ENCODE measurements at regions not wholly inside any gene's neighbourhood (a gene's known extent, or its start where the extent isn't known, plus 50 kb on each side); places are given as distances from the start of the nearest gene placed in this dataset.
A peak's percentile ranks its signal among the peaks of the same experiment; 100 is the strongest.

DNA sequence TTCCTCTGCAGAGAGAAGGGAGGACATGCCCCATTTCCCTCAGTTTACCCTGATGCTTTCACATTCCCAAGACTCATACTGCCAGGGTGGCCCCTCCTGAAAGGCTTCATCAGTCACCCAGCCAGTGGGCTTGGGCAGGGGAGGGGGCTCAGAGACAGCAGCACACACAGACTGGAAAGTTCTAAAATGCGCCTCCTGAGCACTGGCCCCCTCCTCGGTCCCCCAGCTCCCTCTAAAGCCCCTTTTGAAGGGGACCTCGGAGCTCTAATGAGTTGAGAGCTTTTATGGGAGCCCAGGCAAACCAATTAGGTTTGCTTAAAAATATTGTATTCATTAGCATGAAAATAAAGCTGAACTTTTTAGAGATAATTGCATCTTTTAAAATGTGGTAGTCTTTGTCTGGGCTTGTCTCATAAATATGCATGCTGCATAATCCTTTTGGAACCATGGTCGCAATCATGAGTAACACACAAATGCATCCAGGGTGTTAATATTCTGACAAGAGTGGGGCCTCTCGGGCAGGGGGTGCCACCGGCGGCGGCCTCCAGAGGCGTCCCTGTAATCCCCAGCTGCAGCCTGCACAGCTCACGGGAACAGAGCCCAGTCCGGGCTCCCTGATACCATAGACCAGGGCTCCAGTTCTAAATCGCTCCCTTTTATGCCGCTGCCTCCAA, 78.5 kb downstream of the RPLP1 start:
- peak; percentile 9 for DNase-seq

DNA sequence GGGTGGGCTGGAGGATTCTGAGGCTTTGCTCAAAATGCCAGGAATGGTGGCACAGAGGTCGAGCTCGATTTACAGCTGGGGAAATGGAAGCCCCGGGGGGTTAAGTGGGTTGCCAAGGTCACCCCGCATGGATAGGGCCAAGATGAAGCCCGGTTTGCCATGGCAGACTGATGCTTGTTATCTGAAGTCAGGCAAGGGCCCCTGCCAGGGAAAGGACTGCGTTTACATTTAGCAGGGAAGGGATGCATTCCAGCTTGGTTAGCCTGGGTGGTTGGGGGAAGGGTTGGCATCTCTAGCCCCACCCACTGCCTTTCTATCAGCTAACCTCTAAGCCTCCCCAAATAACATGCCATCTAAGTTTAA, 79.0 kb downstream of the RPLP1 start:
- no peak for DNase-seq

DNA sequence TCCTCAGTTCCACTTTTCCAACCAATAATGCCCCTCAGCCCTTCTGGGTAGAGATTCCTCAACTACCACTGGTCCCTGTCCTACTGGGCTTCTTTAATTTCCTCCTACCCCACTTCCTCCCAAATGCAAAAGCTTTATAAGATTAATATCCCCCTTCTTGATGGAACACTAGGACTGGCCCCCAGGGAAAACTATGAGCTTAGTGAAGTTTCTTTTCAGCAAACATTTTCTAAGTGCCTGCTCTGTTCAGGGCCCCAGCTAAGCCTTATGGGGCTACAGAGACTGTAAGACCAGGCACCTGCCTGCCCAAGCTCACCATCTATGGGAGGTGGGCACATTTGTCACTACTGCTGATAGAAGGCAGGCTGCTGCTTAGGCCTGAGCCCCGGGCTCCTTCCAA, 79.4 kb downstream of the RPLP1 start:
- DNase-seq, result no peak

DNA sequence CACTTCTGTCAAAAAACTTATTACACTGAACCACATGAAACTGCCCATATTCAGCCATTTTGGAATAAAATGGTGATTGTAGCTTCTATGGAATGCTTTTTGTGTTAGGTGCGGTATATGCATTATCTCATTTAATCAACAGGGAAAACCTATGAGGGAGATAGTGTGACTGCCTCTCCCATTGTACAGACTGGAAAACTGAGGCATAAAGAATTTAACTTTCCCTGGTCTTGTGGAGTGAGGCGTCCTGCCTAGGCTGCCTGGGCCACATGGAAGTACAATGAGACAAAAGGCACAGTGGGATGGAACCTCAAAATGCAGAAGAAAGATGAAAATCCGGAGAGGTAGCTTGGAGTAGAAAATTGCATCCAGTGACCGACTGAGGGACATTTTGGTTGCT, 80.2 kb downstream of the RPLP1 start:
- no peak for DNase-seq

DNA sequence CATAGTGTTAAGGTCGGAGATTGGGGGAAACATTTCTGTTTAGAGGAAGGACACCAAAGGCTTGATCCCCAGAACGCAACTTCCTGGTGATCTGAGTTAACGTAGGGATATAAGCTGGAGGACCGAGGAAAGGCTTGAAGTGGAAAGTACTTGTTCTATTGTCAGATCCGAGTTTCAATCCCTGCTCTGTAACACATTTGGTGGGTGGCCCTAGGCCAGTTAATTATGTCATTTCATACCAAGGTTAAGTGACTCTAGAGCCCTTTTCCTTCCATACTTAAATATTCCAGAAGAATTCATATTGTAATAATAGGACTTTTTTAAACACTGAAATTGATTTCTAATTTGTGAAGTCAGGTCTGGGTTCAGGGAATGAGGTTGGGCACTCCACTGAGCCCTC, 80.9 kb downstream of the RPLP1 start:
- DNase-seq, result no peak

DNA sequence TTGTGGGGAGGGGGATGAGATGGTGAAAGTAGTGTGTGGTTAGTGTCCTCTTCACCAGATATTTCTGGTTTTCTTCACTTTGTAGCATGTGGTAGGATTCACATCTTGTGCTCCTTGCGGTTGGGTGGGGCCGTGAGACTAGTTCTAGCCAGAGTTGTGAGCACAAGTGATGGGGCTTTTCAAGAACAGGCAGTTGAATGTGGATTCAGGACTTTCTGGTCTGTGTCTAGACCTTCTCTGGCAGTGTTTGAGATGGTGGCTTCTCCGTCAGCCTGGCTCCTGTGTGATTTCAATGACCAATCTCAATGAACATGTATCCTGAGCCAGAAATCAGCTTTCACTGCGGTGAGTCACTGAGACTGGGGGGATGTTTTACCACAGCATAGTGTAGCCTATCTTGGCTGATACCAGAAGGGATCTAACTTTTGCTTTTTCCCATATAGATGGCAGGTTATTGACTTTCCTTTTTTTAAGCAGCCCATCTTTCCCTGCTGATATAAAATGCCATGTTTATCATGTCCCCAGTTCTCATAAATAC, 82.6 kb downstream of the RPLP1 start:
- DNase-seq, result peak; percentile 80

DNA sequence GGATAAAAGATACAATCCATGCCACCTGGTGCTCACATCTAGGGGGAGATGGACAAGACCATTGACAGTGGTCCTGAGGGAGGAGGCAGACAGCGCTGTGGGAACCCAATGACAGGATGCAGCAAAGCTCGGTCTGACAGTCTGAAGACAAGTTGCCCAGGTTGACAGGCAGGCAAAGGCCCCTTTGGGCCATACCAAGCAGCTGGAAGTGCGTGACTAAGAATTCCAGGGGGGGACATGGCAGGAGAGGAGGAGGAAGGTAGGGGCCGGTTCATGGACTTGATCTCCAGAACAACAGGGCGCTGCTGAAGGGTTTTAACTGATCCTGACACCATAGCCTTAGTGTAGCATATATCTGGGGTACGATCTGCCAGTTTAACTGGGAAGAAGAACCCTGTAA, 83.4 kb downstream of the RPLP1 start:
- no peak for DNase-seq

DNA sequence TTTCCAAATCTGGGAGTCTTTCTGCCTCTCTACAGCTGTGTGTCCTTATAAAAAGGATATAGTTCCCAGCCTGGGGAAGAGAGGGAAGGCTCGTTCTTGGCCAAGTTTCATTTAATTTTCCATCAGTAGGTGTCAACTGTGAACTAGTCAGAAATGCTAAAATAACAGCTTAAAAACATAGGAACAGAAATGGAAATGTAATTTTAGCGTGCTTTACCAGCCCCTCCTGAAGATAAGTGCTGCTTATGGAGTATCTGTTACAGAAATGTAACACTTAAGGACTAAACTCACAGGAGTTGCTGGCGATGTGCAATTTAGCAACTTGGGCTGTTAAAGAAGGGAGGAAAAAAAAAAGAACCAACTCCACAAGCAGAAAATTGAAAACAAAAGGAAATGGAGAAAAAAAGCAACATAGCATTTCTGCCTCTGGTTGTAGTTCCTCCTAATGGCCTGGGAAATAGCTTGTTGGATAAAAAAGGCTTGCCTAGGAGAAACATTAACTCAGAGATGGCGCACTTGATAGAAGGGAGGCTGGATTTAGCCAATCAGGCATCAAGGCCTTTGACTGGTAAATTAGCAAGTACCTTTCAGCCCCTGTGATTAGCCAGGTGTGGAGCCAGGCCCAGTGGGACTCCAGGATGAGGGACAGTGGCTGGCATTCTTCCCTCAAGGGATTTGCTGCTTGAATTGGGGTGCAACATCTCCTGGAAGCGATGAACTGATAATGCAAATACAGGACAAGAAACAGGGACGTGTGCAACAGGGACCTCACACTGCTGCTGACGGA, 84.3 kb downstream of the RPLP1 start:
- no peak for DNase-seq

DNA sequence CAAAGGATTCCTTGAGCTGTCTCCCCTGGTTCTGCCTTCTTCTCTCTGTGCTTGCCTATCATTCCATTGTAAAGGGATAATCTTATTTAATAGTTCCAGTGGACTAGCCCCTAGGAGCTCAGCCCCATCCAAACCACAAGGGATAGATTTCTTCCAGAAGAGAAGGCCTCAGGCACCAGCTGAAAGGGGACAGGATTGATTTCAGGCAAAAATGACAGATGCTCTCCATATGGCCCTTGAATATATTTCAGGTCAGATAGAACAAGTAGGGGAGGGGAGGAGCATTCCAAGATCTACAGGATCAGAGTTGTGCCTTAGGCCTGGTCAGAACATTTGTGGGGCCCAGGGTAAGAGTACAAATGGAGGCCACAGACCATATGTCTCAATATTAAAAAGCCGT, 85.3 kb downstream of the RPLP1 start:
- no peak for DNase-seq

DNA sequence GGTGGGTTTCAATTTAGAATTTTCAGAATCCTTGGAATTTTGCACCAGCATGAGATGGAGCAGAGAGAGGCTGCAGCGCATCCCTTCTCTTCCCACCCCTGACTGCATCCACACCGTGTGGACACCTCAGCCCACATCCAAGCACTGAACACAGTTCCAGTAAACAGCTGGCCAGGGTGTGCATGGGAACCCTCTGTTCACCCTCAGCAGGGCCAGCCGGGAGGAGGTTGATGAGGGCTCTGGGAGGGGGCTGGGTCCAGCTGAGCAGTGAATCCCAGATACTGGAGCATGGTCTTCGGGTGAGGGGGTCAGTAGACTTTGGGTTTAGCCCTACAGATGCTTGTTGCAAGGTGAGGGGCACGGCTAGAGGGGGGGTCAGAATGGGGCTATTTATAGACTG, 85.8 kb downstream of the RPLP1 start:
- no peak for DNase-seq

DNA sequence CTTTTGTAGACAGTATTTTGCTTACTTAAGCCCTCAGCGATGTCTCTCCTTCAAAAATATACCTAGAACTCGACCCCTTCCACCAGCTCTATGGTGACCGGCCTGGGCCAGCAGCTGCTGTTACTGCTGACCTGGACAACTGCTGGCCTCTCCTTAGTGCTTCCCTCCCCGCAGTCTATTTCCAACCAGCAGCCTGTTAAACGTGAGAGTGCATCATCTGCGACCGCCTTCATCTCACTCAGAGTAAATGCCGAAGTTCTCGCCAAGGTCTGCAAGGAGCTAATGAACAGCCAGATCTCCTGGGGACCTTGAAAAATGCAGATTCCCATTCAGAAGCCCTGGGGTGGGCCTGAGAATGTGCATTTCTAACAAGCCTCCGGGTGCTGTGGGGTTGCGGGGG, 86.7 kb downstream of the RPLP1 start:
- no peak for DNase-seq

DNA sequence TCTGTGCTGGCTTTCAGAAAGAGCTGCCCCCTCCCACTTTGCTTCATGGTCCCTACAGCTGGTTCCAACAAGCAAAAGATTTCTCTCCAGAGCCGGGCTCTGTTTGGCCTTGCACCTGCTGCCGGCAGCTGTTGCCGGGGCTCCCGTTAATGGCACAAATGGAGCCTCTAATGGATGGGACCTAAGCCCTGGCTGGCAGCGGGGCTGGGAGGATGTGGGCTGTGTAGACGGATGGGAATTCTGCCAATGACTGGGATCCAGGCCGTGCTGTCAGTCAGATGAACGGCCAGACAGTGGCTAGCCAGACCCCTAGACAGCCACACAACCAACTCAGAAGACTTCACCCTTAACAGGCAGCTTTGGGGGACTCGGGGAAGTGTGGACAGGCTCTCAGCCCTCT, 88.0 kb downstream of the RPLP1 start:
- no peak for DNase-seq

DNA sequence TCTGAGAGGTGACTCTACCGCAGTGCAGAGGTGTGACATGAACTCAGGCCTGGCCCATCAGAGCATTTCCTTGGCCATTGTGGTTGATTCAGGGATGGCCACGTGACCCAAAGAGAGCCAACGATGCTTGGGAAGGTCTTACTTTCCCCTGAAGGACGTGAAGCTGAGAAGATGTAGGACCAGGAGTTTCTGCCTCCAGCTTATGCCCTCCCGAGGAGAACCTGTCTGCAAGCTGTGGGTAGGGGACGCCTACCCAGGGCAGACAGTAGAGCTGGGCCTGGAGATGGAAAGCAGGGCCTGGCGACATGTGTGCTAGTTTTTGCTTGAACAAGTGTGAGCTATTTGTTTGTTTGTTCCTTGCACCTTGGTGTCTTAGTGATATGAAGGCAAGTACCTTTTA, 89.4 kb downstream of the RPLP1 start:
- no peak for DNase-seq

DNA sequence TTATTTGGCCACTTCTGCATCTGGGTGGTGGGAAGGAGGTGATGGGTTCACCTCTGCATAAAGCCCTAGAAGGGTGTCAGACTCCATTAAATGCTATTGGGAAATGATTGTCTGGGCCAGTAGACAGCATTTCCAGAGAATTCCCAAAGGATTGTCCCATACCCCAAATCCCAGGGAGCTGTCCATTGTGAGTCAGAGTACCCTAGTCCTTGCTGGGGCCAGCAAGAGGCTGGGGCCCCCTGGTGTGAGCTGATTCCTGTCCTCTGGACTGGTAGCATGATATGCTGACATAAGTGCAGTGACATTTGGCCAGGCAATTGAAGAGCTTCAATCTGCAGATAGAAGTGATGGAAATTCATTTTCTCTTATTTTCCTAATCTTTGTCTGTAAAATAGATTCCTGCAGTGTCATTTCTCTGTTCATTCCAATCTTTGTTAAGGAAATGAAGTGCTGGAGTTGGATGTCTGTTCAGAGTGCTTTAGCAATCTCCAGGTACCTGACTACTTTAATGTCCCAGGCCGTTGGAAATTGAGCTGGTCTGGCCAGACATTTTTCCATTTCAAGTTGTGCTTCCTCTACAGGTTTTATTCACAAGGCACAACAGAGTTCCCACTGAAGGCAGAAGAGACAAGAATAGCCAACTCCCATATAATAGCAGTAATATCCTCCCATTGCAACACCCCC, 91.2 kb downstream of the RPLP1 start:
- no peak for DNase-seq

DNA sequence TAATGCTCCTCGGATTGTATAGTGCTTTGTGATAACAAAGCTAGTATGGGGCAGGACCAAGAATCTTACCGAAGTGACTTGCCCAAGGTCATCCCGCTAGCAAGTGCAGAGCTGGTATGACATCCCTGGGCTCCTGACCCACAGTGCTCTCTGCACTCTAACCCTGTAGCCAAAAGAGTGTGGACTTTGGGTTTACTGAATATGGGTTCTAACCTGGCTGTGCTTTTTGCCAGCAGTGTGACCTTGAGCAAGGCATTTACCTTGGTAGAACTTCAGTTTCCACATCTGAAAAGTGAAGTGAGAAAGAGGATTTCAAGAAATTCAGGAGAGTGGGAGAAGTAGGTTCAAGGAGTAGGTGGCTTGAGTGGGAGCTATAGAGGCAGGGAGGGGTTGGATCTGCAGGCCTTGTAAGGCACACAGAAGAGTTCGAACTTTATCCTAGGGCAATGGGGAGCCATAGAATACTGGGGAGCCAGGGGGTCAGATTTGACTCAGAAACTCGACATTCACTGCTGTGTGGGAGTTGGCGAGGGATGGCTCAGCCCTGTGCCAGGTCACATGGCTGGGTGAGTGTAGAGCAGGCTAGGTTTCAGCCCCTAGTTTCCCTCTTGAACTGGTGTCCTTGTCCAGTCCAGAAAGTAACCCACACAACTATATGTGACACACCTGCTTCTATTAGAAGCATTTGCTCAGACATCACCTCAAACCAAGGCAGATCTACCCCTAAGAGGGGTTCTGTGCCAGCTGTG, 91.9 kb downstream of the RPLP1 start:
- no peak for DNase-seq

DNA sequence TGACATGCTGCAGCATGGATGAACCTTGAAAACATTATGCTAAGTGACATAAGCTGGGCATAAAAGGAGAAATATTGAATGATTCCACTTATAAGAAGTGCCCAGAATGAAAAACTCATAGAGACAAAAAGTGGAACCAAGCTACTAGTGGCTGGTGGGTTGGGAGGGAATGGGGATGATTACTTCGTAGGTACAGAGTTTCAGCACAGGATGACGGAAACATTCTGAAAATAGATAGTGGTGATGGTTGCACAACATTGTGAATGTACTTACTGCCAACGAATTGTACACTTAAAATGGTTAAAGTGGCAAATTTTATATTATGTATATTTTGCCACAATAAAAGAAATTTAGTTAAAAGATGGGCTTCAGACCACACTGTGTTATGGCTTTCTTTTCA, 93.6 kb downstream of the RPLP1 start:
- no peak for DNase-seq

DNA sequence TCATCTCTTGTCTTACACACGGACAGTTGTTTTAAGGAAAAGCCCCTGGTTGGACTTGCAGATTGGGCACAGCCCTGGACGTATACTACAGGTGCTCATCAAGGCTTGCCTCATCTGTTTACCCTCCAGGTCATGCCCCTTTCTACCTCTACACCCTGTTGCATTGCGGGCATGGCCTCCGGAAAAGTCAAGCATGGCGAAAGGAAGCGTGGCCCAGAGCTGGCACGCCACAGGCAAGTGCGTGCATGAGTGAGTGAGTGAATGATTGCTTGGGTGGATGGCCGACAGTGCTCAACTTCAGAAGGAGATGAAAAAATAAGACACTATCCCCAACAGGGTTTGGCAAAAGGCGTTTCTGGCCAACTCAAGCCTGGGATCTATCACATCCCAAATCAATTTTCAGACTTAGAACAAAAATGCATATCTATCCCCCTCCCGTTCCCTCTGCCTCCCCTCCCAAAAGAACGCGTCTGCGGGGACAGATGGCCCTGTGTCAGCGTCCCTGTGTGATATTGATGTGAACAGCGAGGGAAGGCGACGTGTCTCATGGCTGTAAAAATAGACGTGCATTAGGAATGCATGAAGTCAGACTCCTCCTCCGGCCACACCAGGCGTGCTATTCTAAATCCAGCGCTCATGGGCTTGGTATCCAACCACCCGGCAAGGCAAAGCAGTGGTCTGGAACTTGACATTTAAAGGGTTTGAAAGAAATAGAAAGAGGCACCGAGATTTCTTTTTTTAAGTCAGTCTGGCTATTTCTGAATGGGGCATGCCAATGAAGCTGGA, 96.0 kb downstream of the RPLP1 start:
- DNase-seq, result no peak

DNA sequence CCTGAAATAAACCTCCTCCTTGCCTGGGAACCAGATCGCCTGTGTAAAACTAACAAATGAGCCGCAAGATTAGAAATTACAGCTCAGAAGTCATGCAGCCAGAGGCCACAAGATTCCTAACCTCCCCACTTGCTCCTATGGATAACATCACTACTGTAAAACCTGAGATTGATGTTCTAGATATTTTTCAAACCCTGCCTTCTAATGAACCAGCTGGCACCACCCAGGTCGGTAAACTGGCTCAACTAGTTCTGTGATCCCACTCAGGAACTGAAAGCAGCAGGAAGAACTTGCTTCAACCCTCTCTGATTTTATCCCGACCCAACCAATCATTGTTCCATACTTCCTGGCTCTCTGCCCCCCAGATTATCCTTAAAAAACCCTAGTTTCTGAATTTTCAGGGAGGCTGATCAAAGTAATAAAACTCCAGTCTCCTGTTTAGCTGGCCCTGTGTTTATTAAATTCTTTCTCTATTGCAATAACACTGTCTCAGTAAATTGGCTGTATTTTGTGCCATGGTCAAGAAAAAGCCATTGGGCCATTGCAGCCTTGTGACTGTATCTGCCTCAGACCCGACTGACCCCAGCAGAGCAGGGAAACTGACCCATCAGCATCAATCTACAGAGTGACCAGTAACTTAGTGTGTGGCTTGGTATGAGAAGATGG, 98.9 kb downstream of the RPLP1 start:
- DNase-seq, result no peak

DNA sequence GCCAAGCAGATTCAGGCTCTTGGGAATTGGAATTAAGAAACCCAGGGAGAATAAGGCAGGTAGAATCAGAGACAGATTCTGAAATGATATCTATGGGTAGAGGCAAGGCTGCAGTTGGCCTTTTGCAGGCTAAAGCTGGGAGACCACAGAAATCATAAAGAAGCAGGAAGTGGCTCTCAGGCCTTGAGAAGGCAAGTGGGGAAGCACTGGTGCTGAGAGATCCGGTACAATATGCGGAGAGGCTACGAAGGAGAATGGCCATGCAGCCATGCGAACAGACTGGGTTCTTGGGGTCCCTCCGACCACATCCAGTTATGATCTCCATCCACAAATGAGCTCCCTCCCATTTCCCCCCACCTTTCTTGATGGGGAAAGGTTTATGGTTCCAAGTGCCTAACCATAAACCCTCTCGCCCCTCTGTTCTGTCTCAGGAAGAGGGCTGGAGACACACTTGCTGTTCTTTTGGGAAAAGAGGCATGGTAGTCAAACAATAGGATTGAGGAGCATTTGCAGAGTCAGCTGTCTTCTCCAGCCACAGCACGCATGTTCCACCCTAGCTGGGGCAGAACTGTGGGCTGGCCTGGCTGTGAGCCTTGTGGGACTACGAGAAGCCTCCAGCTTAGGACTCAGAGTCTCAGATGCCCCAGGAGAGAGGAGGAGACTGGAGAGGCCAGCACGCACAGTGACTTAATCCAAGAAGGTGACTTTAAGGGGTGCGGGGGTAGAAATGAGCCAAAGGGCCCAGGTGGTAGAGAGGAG, 99.6 kb downstream of the RPLP1 start:
- no peak for DNase-seq

DNA sequence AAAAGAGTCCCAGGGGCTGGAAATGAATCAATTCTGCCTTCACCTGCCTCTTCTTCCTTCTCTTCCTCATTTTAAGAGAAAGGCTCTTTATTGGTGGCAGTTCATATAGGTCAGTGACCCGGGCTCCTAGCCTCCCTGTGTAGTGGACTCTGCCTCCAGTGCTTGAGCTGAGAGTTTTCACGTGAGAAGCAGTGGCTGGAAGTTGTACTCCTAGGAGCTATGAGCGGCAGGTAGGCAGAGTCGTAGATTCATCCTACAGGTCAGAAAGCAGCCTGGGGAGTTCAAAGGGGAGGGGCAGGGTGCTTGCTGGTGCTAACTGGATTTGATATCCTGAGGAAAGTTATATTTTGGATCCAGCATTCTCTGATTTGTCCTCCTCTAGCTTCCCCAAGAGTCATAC, 101.1 kb downstream of the RPLP1 start:
- no peak for DNase-seq
